PFSK-1 (cell line): ENCODE measurements at regions not wholly inside any gene's neighbourhood (a gene's known extent, or its start where the extent isn't known, plus 50 kb on each side); places are given as distances from the start of the nearest gene placed in this dataset.

Experiments used
- POLR2AphosphoS5 ChIP-seq: IDR thresholded peaks from 2 replicates; pipeline ENCODE4 v1.6.1; 2012; ENCODE audit warnings: low read depth, mild to moderate bottlenecking, control low read depth, low read length, moderate library complexity
- REST ChIP-seq, 2 experiments: IDR thresholded peaks; 2 replicates each; pipeline versions ENCODE4 v1.6.1 to v1.8.0; 2011 to 2012; ENCODE audit warnings: low read depth in 2 of 2, low read length in 2 of 2, control low read depth in 1 of 2, inconsistent platforms in 1 of 2, mild to moderate bottlenecking in 1 of 2, moderate library complexity in 1 of 2; ENCODE audit not compliant: insufficient read depth in 1 of 2
- SIN3A ChIP-seq: IDR thresholded peaks from 2 replicates; pipeline ENCODE4 v1.6.1; 2012; ENCODE audit warnings: mild to moderate bottlenecking, low read length, moderate library complexity, borderline replicate concordance; ENCODE audit not compliant: insufficient read depth
- TAF1 ChIP-seq: IDR thresholded peaks from 2 replicates; pipeline ENCODE4 v1.6.1; 2012; ENCODE audit warnings: low read length, control low read depth, borderline replicate concordance; ENCODE audit not compliant: insufficient read depth

DNA sequence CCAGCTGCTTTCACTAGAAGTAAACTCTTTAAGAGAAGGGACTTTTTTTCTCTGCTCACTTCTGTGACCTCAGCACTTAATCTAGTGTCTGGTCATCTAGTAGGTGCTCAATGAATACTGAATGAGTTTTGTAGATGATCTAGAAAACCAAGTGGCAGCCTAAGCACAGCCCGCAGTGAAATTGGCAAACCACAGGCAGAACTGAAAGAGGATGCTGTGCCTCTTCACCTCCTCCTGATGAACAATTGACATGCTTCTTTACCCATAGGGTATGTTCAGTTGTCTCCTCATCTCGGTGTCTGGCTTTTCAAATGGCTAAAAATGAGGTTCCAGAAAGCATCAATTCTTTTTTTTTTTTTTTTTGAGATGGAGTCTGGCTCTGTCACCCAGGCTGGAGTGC lies 399.5 kb downstream of the RMST start:
- TF ChIP-seq SIN3A: no peak
- no peak for TF ChIP-seq TAF1
- no peak for TF ChIP-seq POLR2AphosphoS5
- TF ChIP-seq REST (IDR thresholded peaks at IDR 0.05; ENCODE audit: insufficient read depth in 1 of 2, low read depth in 2 of 2, low read length in 2 of 2): no peak
